Effector CD4-positive, alpha-beta T cell (primary cell): ENCODE measurements at regions not wholly inside any gene's neighbourhood (a gene's known extent, or its start where the extent isn't known, plus 50 kb on each side); places are given as distances from the start of the nearest gene placed in this dataset.
"Not testable (repeated sequence)": the region's sequence is repeated elsewhere in the genome, so short reads cannot be mapped to it uniquely, and the experiment has no call there.

Source experiments
- DNase-seq: peaks from one replicate; pipeline ENCODE4 v3.0.0-alpha.2; 2020

GRCh38 chr12:127983213-127983791 lies 283.7 kb upstream of the TMEM132C start:
- not testable (repeated sequence) for DNase-seq

- no peak for DNase-seq
These were observed 282.4 kb upstream of the TMEM132C start for GRCh38 chr12:127984386-127985055.

GRCh38 chr12:127987199-127987901 lies 279.6 kb upstream of the TMEM132C start:
- no peak for DNase-seq

GRCh38 chr12:127991485-127991884 lies 275.5 kb upstream of the TMEM132C start:
- DNase-seq: no peak

GRCh38 chr12:127998988-127999387 lies 268.0 kb upstream of the TMEM132C start:
- no peak for DNase-seq

- no peak for DNase-seq
These were observed 262.5 kb upstream of the TMEM132C start for GRCh38 chr12:128004383-128004938.

GRCh38 chr12:128007250-128007649 lies 259.7 kb upstream of the TMEM132C start:
- no peak for DNase-seq

GRCh38 chr12:128008341-128008740 lies 258.6 kb upstream of the TMEM132C start:
- DNase-seq: no peak

- no peak for DNase-seq
These were observed 257.9 kb upstream of the TMEM132C start for GRCh38 chr12:128009108-128009507.

GRCh38 chr12:128012110-128012509 lies 254.9 kb upstream of the TMEM132C start:
- DNase-seq: no peak

- no peak for DNase-seq
These were observed 251.7 kb upstream of the TMEM132C start for GRCh38 chr12:128015276-128015675.

GRCh38 chr12:128018067-128018466 lies 248.9 kb upstream of the TMEM132C start:
- DNase-seq: no peak

GRCh38 chr12:128019996-128020544 lies 246.9 kb upstream of the TMEM132C start:
- no peak for DNase-seq

- DNase-seq: no peak
These were observed 245.4 kb upstream of the TMEM132C start for GRCh38 chr12:128021561-128021960.

GRCh38 chr12:128025589-128026245 lies 241.3 kb upstream of the TMEM132C start:
- DNase-seq: no peak

GRCh38 chr12:128026696-128027574 lies 240.0 kb upstream of the TMEM132C start:
- no peak for DNase-seq

GRCh38 chr12:128033473-128033872 lies 233.5 kb upstream of the TMEM132C start:
- DNase-seq: no peak

GRCh38 chr12:128040971-128041370 lies 226.0 kb upstream of the TMEM132C start:
- DNase-seq: no peak

GRCh38 chr12:128042283-128042682 lies 224.7 kb upstream of the TMEM132C start:
- DNase-seq: not testable (repeated sequence)

GRCh38 chr12:128042825-128043224 lies 224.1 kb upstream of the TMEM132C start:
- DNase-seq: no peak

- DNase-seq: no peak
These were observed 223.7 kb upstream of the TMEM132C start for GRCh38 chr12:128043317-128043716.
